HepG2 (cell line): ENCODE measurements at regions not wholly inside any gene's neighbourhood (a gene's known extent, or its start where the extent isn't known, plus 50 kb on each side); places are given as distances from the start of the nearest gene placed in this dataset.

ENCODE experiments used
- MAX ChIP-seq: IDR thresholded peaks from 2 replicates; pipeline ENCODE4 v1.6.1; 2012; ENCODE audit warnings: inconsistent platforms
- POLR2AphosphoS5 ChIP-seq: IDR thresholded peaks from 2 replicates; pipeline ENCODE4 v1.6.1; 2012; ENCODE audit warnings: low read depth, low read length
- RAD21 ChIP-seq: fragments of 450-650 bp; formaldehyde crosslinking; IDR thresholded peaks from 2 replicates; pipeline ENCODE4 v1.5.0; 2020; ENCODE audit warnings: mild to moderate bottlenecking
- ZBTB8A ChIP-seq: sonication (generic); formaldehyde crosslinking; IDR thresholded peaks from 2 replicates; pipeline ENCODE4 v1.4.0; 2020; ENCODE audit warnings: mild to moderate bottlenecking, low read depth, missing genetic modification reagents, borderline replicate concordance
- TF ChIP-seq, protein P1 (sequence below): sonication (generic); formaldehyde crosslinking; IDR thresholded peaks from 2 replicates; pipeline ENCODE4 v1.5.0; 2020; ENCODE audit warnings: mild to moderate bottlenecking, missing genetic modification reagents, moderate library complexity

- no peak for TF ChIP-seq MAX
- no peak for TF ChIP-seq POLR2AphosphoS5
- TF ChIP-seq, protein P1, sequence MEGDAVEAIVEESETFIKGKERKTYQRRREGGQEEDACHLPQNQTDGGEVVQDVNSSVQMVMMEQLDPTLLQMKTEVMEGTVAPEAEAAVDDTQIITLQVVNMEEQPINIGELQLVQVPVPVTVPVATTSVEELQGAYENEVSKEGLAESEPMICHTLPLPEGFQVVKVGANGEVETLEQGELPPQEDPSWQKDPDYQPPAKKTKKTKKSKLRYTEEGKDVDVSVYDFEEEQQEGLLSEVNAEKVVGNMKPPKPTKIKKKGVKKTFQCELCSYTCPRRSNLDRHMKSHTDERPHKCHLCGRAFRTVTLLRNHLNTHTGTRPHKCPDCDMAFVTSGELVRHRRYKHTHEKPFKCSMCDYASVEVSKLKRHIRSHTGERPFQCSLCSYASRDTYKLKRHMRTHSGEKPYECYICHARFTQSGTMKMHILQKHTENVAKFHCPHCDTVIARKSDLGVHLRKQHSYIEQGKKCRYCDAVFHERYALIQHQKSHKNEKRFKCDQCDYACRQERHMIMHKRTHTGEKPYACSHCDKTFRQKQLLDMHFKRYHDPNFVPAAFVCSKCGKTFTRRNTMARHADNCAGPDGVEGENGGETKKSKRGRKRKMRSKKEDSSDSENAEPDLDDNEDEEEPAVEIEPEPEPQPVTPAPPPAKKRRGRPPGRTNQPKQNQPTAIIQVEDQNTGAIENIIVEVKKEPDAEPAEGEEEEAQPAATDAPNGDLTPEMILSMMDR (CRISPR knock-in tag), result no peak
- no peak for TF ChIP-seq RAD21 (CRISPR knock-in tag)
- no peak for TF ChIP-seq ZBTB8A (CRISPR knock-in tag)
Measured at GRCh38 chr1:63068626-63069025, 253.7 kb upstream of the FOXD3 start.
